IPS-NIHi7 (cell line): ENCODE measurements at regions not wholly inside any gene's neighbourhood (a gene's known extent, or its start where the extent isn't known, plus 50 kb on each side); places are given as distances from the start of the nearest gene placed in this dataset.
"Not testable (repeated sequence)": the region's sequence is repeated elsewhere in the genome, so short reads cannot be mapped to it uniquely, and the experiment has no call there.

ENCODE experiments used
- DNase-seq: peaks from one replicate; pipeline ENCODE4 v3.0.0; 2012; ENCODE audit warnings: mixed read lengths; ENCODE audit errors: extremely low spot score

DNA sequence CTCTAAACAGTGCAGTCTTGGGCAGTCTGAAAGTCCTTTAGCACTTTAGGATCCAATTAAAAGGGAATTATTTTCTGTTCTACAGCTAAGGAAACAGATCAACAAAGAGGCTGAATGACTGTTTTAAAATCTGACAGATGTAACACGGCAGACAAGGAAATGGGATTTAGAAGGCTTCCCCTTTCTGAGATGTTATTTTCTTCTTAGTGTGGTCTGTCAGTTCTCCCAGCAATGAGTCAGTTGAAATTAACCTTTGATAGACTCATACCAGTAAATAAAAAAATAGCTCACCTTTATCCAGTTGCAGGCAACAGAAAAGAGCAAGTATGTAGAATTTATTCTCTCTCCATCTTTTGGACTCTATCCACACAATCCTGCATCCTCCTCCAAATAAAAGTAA is 98.1 kb downstream of the NEDD1 start:
- DNase-seq = no peak

DNA sequence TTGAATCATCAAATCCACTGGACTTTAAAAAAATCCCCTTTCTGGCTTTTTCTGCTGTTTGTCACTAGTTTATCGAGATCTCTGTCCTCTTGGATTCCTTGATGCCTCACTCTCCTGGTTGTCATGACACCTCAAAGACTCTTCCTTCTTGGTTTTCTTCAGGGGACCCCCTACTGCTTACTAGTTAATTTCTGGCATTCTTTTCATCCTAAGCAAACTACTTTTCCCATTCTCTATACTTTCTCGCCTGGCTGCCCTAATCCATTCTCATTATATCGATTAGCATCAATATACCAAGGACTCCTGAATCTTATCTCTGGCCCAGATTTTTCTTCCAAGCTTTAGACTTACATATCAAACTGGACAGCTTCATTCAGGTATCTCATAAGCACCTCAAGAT is 98.6 kb downstream of the NEDD1 start:
- DNase-seq = no peak

DNA sequence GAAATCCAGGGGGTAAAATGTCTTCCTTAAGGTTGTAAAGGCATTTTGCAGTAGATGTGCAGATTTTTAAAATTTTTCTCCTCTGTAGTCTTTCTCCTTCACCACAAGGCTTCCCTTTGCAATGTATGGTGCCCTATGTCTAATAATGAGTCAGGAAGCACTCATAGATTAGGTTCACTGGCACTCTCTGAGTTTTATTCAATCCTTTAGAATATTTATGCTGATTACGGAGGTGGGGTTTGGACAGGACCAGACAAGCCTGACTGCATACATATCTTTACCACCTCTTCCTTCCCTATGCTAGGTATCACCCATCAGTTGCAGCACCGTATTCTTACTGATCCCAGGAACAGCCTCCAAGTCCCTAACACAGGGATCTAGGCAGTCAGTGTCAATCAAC is 99.5 kb downstream of the NEDD1 start:
- DNase-seq = no peak

DNA sequence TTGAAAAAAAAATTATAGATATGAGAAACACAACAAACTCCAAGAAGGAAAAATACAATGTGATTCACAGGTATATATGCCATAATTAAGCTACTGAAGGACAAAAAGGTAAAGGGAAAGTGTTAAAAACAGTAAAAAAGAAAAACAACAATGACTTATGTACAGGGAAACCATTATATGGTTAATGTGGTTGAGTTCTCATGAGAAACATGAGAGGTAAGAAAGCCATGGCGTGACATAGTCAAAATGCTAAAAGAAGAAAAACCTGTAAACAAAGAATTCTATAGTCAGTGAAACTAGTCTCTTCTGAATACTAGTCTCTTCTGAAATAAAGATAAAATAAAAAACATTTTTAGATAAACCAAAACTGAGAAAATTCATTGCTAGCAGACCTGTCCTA is 109.1 kb downstream of the NEDD1 start:
- no peak for DNase-seq

- no peak for DNase-seq
Observed at GRCh38 chr12:97017213-97017612, 110.2 kb downstream of the NEDD1 start.

- no peak for DNase-seq
Observed at GRCh38 chr12:97022536-97023230, 115.6 kb downstream of the NEDD1 start.

GRCh38 chr12:97024393-97024792 is 117.3 kb downstream of the NEDD1 start:
- no peak for DNase-seq

- no peak for DNase-seq
Observed at GRCh38 chr12:97026901-97027300, 119.8 kb downstream of the NEDD1 start.

DNA sequence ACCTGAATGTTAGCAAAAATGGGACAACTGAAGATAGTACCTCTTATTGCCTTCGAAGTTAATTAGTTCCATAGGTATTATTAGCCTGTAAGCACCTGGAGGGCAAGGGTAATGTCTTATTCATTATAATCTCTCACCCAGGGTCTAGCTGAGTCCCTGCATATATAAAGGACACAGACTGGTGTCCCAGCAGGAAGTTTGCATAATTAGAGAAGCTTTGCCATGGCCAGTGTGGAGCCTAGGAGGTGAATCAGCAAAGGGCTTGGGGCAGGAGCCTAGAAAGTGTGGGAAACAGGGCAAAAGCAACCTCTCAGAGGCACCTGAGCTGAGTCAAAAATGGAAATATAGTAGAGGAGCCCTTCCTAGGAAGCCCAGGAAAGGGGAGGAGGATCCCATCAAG is 120.4 kb downstream of the NEDD1 start:
- no peak for DNase-seq

DNA sequence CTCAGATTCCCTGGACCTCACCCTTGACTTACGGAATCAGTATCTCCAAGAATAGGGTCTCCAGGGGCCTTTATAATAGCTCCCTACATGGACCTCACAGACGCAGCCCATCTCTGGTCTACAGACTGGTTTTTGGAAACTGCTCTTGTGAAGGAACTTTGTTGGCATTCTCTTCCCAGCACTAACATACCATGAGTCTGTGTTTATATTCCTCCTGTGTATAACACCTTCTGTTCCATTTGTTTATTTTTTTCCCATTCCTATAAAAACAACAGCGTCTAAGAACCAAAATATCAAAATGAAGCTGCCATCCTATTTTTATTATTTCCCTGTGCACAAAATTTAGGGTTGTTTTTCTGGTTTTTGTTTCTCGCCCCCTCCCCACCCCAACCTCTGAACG is 131.1 kb downstream of the NEDD1 start:
- DNase-seq = no peak

DNA sequence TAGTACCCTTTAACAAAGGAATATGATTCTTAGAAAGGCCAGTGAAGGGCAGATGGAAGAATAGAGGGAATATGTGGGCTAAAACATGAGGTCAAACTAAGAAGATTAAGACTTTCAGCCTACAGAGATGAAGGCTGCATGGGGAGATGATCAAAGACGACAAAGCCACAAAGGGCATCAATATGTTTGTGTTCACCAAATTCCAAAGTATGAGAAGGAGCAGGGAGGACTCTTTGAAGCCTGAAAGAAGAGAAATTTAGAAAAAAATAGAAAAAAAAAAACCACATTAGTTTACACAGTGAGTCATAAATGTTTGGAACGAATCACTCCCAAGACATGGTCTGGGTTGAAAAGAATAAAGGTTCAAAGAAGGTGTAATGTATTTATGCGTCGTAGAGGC is 131.8 kb downstream of the NEDD1 start:
- DNase-seq = no peak

GRCh38 chr12:97046901-97047300 is 139.8 kb downstream of the NEDD1 start:
- no peak for DNase-seq

GRCh38 chr12:97047361-97047760 is 140.3 kb downstream of the NEDD1 start:
- DNase-seq = no peak

GRCh38 chr12:97048421-97049035 is 141.5 kb downstream of the NEDD1 start:
- DNase-seq = no peak

DNA sequence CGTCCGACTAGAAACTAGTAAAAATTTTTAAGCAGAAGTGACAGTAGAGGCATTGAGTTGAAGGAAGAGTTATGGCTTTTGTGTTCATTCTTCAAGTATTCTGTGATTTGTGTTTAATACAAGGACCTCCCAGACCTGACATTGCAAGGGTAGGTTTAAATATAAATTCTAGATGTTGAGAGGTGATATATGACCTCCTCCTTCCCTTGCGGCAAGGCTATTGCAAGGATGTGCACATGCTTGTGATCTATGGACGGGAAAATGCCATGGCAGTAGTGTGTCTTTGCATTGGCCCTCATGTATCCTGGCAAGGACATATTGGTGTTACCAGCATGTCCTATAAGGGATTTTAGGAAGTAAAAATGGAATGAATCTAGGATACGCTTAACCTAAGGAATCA is 143.5 kb downstream of the NEDD1 start:
- DNase-seq = no peak

- no peak for DNase-seq
Observed at GRCh38 chr12:97051341-97051740, 144.3 kb downstream of the NEDD1 start.

GRCh38 chr12:97061171-97061570 is 154.1 kb downstream of the NEDD1 start:
- no peak for DNase-seq

- DNase-seq = no peak
Observed at GRCh38 chr12:97063292-97063935, 156.4 kb downstream of the NEDD1 start.

DNA sequence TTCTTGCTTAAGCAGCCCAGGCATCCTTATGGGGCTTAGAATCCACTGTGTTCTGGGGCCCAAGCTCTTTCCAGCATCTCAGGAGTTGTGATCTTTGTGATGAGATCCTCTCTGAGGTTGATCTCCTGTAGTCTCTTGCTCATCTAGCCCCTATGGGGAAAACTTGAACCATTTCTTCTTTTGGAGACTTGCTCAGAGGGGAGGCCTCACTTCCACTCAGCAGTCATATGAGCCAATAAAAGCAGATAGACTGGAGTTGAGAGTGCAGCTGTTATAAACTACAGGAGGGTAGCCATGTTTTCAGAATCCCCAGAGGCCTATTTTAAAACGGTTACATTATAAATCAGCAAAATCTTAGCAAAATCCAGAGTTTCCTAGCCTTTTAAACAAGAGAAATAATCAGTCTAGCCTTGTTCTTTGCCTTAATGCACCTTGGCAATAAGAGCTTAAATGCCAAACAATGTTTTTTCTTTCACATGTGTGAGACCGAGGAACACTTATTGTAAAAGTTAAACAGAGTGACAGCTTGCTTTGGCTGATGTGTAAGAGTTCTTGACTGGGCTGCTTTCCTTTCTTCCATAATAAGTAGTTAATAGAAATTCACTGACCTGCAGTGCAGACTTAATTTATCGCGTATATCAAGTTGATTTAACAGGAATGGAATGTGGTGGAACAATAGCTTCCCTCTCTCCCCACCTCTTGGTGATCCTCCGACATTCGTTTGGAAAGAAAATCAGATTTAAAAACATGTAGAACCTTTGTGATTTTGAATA is 168.3 kb downstream of the NEDD1 start:
- DNase-seq = no peak

DNA sequence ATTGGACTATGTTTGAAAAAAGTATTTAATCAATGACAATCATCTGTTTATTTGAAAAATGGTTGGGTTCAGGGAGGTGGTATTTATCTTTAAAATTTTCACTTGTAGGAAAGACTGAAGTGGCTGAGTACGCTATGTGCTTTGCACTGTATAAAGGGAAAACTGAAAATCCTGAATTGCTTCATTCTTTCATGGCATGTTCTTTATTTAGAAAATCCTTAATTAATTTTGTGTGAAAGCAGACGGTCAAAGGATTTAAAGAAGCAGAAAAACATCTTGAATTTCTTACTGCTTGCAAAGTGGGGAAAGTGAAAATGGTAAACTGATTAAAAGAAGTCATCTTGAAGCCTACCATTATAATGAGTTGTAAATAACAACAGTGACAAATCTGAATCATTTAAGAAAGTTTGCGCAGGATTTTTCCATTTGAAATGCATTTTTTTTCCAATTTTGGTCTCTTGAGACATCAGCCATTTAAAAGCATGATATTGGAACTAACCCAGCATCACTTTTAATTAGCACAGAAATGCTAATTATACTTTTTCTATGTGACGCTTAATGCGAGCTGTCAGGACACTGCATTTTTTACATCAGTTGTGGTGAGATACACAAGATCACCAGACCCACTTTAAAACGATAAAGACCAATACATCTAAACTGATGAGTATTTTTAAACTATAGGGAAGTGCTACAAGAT is 169.0 kb downstream of the NEDD1 start:
- no peak for DNase-seq

GRCh38 chr12:97076912-97077311 is 169.9 kb downstream of the NEDD1 start:
- not testable (repeated sequence) for DNase-seq

- no peak for DNase-seq
Observed at GRCh38 chr12:97082029-97082428, 175.0 kb downstream of the NEDD1 start.
